COR-L47 (cell line): ENCODE measurements at regions not wholly inside any gene's neighbourhood (a gene's known extent, or its start where the extent isn't known, plus 50 kb on each side); places are given as distances from the start of the nearest gene placed in this dataset.

ENCODE experiments used
- DNase-seq: peaks from one replicate; lab custom pipeline; 2025; lab: John Stamatoyannopoulos, UW

GRCh38 chr15:87354661-87355410, 901.7 kb downstream of the NTRK3 start:
- no peak for DNase-seq

DNA sequence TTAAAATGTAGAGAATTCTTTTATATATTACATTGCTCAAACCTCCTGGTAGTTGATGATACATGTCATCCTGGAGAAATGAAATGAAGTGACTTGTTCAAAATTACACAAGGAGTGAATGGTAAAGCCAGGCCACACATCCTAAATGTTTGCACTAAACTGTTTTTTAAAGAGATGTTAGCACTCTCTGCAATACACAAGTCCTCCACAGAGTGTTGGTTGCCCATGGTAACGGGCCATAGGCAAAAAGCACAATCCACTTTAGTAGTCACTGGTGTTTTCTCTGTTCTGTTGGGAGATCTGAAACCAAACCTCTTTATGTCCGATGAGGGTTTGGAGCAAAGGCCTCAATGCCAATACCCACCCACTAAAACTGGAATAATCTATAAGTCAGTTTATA, 907.4 kb downstream of the NTRK3 start:
- DNase-seq = no peak

- DNase-seq = no peak
These were observed 907.8 kb downstream of the NTRK3 start for GRCh38 chr15:87348746-87349145.

DNA sequence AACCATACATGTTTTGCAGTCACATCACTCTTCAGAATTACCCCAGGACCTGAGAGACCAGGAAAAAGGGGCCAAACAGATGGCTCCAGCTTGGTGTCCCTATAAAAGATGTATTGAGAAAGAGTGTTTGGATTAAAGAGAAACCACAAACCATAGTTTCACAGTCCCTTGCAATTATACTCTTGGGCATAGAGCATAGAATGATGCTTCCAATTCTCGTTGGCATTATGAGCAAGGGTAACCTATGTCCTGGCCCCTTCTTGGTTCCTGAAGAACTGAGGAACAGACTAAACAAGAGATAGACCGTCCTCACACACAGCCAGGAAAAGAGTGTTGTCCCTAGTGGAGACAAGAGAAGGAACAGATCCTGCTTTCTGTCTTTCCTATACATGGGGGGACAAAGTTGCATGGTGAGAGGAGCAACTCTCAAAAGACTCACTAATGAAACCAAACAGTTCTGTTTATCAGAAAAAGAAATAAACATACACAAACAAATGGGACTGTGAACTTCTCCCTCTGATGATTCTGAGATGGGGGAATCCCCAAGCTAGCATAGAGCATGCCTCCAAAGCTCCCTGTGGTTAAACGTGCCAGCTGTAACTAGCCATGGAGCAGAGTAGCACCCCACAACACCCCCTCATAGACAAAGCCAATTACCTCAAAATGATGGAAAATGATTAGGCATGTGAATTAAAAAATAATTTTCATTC, 908.6 kb downstream of the NTRK3 start:
- no peak for DNase-seq

DNA sequence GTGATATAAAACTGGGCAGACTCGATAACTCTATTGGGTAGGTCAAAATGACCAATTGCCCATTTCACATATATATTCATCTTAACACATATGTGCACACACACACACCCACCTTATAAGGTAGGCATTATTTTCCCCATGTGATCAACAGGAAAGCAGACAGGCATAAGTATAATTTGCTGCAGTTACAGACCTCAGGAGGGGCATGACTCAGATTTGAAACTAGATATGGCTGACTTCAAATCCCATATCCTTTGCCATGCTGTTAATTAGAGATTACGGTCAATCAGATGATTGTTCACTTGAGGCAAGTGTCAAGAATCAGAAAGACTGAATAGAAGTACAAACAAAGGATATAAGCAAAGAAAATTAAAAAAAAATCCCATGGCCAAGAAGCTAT, 910.6 kb downstream of the NTRK3 start:
- DNase-seq = no peak

GRCh38 chr15:87343966-87344365, 912.6 kb downstream of the NTRK3 start:
- no peak for DNase-seq

DNA sequence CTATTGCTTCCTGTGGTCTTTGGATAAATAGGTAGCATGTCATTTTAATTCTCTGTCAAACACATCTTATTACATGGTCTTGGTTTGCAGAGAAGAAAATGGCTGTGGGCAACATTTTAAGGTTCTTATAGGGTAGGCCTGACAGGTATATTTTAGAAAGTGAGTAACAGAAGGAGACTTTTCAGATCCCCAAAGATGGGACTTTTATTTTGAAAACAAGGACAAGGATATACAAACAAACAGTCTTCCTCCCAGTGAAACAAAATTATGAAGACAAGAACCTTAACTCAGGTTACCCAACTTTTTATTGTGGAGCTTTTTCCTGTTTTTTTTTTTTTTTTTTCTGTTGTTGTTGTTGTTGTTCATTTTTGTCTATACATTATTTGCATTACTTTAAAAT, 916.2 kb downstream of the NTRK3 start:
- no peak for DNase-seq

DNA sequence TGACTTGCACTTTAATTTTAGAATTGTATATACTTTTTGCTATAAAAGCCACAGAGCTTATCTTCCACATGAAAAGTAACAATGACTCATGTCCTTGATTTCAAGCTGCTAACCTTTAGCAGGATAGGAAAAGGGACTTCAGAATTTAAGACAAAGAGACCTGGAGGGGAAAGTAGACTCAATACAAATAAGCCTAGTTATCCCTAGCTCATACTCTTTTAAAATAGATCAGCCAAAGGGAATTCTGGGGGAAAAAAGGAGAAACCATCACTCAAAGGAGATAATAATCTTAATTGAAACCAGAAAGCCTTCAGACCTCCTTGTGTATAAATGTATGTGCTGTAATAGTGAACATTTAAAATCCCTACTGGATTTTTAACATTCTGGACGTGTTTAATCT, 930.3 kb downstream of the NTRK3 start:
- no peak for DNase-seq

DNA sequence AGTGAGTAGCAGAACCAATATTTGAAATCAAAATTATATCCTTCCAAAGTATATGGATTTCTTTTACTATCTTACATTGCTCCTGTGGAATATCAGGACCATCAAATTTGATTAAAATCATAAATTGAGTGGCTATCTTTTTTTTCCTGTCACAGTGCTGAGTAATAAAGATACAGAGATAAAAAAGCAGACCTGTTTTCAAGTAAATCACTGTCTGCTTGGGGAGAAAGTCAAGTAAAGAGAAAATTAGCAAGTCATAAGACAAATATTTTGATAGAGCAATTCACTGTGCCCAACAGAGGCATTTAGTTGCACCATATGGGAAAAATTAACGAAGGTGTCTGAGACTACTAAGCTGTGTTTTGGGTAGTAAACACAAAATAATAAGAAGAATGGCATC, 933.7 kb downstream of the NTRK3 start:
- DNase-seq = no peak

- DNase-seq = no peak
These were observed 934.3 kb downstream of the NTRK3 start for GRCh38 chr15:87322265-87322664.

DNA sequence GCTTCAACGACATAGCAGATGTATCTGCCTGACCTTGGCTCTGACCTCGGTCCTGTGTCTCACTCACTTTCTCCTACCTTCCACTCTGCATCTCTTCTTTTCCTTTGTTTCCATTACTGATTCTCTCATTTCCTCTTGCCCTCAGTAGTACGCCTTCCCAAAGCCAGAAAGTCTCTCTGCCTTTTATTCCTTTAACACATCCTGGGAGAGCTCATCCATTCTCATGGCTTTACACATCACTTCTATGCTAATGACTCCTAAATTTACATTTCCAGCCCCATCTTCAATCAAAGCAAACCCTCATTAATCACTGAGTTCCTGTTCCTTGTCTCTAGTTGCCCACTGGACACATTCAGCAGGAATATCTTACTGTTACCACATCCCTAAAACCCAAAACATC, 938.6 kb downstream of the NTRK3 start:
- no peak for DNase-seq

GRCh38 chr15:87312221-87312620, 944.3 kb downstream of the NTRK3 start:
- DNase-seq = no peak

DNA sequence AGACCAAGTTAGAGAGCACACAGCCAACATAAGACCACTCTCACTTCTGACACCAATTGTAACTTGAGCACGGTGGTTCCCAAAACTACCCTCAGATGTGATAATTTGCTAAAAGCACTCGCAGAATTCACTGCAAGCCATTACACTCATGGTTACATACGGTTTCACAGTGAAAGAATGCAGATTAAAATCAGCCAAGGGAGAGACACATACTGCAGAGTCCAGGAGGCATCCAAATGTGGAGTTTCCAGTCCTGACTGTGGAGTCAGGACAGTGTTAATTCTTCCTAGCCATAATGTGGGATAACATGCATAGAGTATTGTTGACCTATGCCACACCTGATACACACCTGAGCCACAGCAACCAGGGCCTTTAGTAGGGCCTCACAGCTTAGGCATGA, 956.4 kb downstream of the NTRK3 start:
- DNase-seq = no peak

DNA sequence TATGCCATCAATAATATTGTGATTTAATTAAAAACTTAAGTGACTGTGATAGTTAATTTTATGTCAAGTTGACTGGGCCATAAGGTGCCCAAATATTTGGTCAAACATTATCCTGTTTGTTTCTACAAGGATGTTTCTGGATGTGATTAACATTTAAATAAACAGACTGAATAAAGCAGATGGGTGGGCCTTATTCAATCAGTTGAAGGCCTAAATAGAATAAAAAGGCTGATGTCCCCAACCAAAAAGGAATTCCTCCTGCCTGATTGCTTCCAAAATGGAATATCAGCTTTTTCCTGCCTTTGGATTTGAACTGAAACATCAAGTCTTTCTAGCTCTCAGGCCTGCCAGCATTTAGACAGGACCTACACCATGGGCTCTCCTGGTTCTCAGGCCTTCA, 961.7 kb downstream of the NTRK3 start:
- no peak for DNase-seq

DNA sequence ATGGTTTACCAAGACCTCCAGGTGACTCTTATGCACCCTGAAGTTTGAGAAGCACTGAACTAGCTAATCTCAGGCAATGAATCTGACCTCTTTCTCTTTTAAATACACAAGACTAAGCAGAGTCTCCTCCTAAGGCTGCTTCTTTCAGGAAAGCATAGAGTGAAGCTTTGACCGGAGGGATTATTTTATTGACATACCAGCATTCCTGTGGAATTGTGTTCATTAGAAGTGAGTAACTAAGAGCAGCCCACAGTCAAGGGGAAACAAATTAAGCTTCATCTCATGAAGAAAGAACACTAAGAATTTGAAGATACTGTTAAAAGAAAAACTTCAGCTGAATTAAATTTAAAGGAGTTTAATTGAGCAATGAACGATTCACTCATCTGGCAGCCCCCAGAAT, 963.5 kb downstream of the NTRK3 start:
- no peak for DNase-seq

- DNase-seq = no peak
These were observed 969.4 kb downstream of the NTRK3 start for GRCh38 chr15:87287156-87287555.

- no peak for DNase-seq
These were observed 987.0 kb downstream of the NTRK3 start for GRCh38 chr15:87269566-87269965.

GRCh38 chr15:87268675-87269074, 987.9 kb downstream of the NTRK3 start:
- no peak for DNase-seq

- DNase-seq = no peak
These were observed 988.7 kb downstream of the NTRK3 start for GRCh38 chr15:87267798-87268197.

DNA sequence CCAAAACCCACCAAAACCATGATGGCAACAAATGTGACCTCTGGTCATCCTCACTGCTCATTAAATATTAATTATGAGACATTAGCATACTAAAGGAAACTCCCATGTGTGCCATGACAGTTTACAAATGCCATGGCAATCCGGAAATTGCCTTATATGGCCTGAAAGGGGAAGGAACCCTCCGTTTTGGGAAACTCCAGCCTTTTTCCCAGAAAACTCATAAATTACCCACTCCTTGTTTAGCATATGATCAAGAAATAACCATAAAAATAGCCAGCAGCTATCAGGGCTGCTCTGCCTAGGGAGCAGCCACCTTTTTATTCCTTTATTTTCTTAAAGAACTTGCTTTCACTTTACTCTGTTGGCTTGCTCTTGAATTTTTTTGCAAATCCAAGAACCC, 992.7 kb downstream of the NTRK3 start:
- no peak for DNase-seq

DNA sequence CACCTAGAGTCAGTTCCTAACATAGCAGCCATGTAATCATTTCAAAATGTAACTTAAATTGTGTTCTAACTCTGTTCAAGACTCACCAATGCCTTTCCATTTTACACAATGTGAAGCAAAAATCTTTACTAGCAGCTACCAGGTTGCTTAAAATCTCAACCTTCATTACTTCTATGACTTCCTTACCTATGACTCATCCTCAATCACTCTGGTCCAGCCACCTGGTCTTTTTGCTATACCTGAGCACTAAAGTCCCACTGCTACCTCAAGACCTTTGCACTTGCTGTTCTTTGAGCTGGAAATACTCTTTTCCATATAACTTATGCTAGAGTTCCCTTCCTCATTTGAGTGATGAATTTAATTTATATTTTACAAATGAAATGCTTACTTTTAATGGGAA, 993.2 kb downstream of the NTRK3 start:
- no peak for DNase-seq

- no peak for DNase-seq
These were observed 1010.9 kb downstream of the NTRK3 start for GRCh38 chr15:87245592-87245991.

DNA sequence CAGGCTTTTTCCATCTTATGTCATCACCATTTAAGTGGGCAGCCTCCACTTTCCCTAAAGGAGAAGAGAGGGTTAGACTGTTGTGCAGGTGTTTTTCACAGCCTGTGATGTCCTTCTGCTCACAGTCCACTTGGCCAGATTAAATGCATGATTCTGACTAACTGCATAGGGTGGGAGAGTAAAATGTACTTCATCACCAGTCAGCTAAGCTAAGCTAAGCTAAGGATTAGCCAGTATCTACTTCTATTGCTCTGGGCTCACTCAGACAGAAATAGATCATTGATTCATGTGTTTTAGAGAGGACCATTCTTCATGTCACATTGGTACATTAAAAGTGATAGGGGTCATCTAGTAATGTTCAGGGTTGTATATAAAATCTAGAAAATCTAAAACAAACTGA, 1013.1 kb downstream of the NTRK3 start:
- no peak for DNase-seq
